HEK293T (cell line): ENCODE measurements at regions not wholly inside any gene's neighbourhood (a gene's known extent, or its start where the extent isn't known, plus 50 kb on each side); places are given as distances from the start of the nearest gene placed in this dataset.

Experiments used
- CTCF ChIA-PET: fragments of 350-600 bp; formaldehyde crosslinking; extraction: SDS; loops from one replicate; lab custom pipeline; 2021; ENCODE audit warnings: antibody characterized with exemption, inconsistent platforms; lab: Yijun Ruan, JAX
- POLR2A ChIA-PET: fragments of 350-600 bp; formaldehyde crosslinking; extraction: SDS; loops from one replicate; lab custom pipeline; 2020; ENCODE audit warnings: antibody characterized with exemption, inconsistent platforms; lab: Yijun Ruan, JAX
- DNase-seq: peaks from one replicate; pipeline ENCODE4 v3.0.0; 2012; ENCODE audit warnings: mixed read lengths; ENCODE audit errors: extremely low spot score
- ARNT ChIP-seq: fragments of 450-650 bp; IDR thresholded peaks from 2 replicates; pipeline ENCODE4 v1.6.1; 2017; ENCODE audit warnings: mild to moderate bottlenecking
- BHLHE40 ChIP-seq: fragments of 450-650 bp; IDR thresholded peaks from 2 replicates; pipeline ENCODE4 v1.6.1; 2016; ENCODE audit warnings: mild to moderate bottlenecking, moderate library complexity, borderline replicate concordance
- CTBP1 ChIP-seq: fragments of 450-650 bp; IDR thresholded peaks from 2 replicates; pipeline ENCODE4 v1.6.1; 2016; ENCODE audit warnings: borderline replicate concordance
- ELF4 ChIP-seq: fragments of 450-650 bp; IDR thresholded peaks from 2 replicates; pipeline ENCODE4 v1.6.1; 2017; ENCODE audit warnings: antibody characterized with exemption
- FOXA1 ChIP-seq: fragments of 450-650 bp; IDR thresholded peaks from 2 replicates; pipeline ENCODE4 v1.6.1; 2016; ENCODE audit warnings: mild to moderate bottlenecking
- FOXK2 ChIP-seq: fragments of 450-650 bp; IDR thresholded peaks from 2 replicates; pipeline ENCODE4 v1.6.1; 2016; ENCODE audit warnings: mild to moderate bottlenecking
- FOXM1 ChIP-seq: fragments of 450-650 bp; IDR thresholded peaks from 2 replicates; pipeline ENCODE4 v1.6.1; 2017; ENCODE audit warnings: mild to moderate bottlenecking, borderline replicate concordance
- HDGF ChIP-seq: fragments of 450-650 bp; IDR thresholded peaks from 2 replicates; pipeline ENCODE4 v1.6.1; 2017; ENCODE audit warnings: antibody characterized with exemption, borderline replicate concordance
- L3MBTL2 ChIP-seq: fragments of 450-650 bp; conservative IDR thresholded peaks from 2 replicates; pipeline ENCODE4 v1.6.1; 2016; ENCODE audit warnings: mild to moderate bottlenecking
- LEF1 ChIP-seq: fragments of 450-650 bp; IDR thresholded peaks from 2 replicates; pipeline ENCODE4 v1.6.1; 2017; ENCODE audit warnings: mild to moderate bottlenecking, borderline replicate concordance
- NFRKB ChIP-seq: fragments of 450-650 bp; IDR thresholded peaks from 2 replicates; pipeline ENCODE4 v1.6.1; 2016; ENCODE audit warnings: mild to moderate bottlenecking, moderate library complexity
- PKNOX1 ChIP-seq: fragments of 450-650 bp; IDR thresholded peaks from 2 replicates; pipeline ENCODE4 v1.6.1; 2016
- SP1 ChIP-seq: fragments of 450-650 bp; IDR thresholded peaks from 2 replicates; pipeline ENCODE4 v1.6.1; 2017
- SUZ12 ChIP-seq: fragments of 450-650 bp; IDR thresholded peaks from 2 replicates; pipeline ENCODE4 v1.6.1; 2016; ENCODE audit warnings: mild to moderate bottlenecking
- TARDBP ChIP-seq: fragments of 450-650 bp; IDR thresholded peaks from 2 replicates; pipeline ENCODE4 v1.6.1; 2016
- ZNF384 ChIP-seq: fragments of 450-650 bp; IDR thresholded peaks from 2 replicates; pipeline ENCODE4 v1.6.1; 2016

- CTCF ChIA-PET, result no interaction called here
- POLR2A ChIA-PET, result no interaction called here
- DNase-seq, result no peak
- TF ChIP-seq BHLHE40 (no peak), CTBP1 (no peak), ELF4 (no peak), HDGF (no peak), ZNF384 (no peak), PKNOX1 (no peak), TARDBP (no peak), SUZ12 (no peak), FOXK2 (no peak), NFRKB (no peak)
Measured at GRCh38 chr4:114317564-114317963, 281.0 kb upstream of the UGT8 start.

GRCh38 chr4:114318309-114318708 lies 280.3 kb upstream of the UGT8 start:
- DNase-seq, result no peak
- CTCF ChIA-PET, result no interaction called here
- POLR2A ChIA-PET, result no interaction called here
- no peak for TF ChIP-seq HDGF
- TF ChIP-seq SP1, result no peak
- no peak for TF ChIP-seq ZNF384
- no peak for TF ChIP-seq PKNOX1
- no peak for TF ChIP-seq BHLHE40
- TF ChIP-seq FOXA1, result no peak
- no peak for TF ChIP-seq FOXK2
- no peak for TF ChIP-seq LEF1
- no peak for TF ChIP-seq CTBP1
- TF ChIP-seq SUZ12, result no peak
- TF ChIP-seq FOXM1, result no peak
- TF ChIP-seq NFRKB, result no peak
- no peak for TF ChIP-seq L3MBTL2
- TF ChIP-seq ELF4, result no peak

- POLR2A ChIA-PET, result no interaction called here
- no peak for DNase-seq
- no peak for TF ChIP-seq SP1
- TF ChIP-seq L3MBTL2, result no peak
- no peak for TF ChIP-seq FOXK2
- no peak for TF ChIP-seq HDGF
- TF ChIP-seq SUZ12, result no peak
- TF ChIP-seq LEF1, result no peak
- TF ChIP-seq ARNT, result no peak
- TF ChIP-seq TARDBP, result no peak
- no peak for TF ChIP-seq ZNF384
- no peak for TF ChIP-seq ELF4
- no peak for TF ChIP-seq FOXA1
- TF ChIP-seq BHLHE40, result no peak
- TF ChIP-seq PKNOX1, result no peak
- no peak for TF ChIP-seq FOXM1
- no peak for TF ChIP-seq CTBP1
- no peak for TF ChIP-seq NFRKB
- CTCF ChIA-PET, result no interaction called here
Measured at GRCh38 chr4:114320126-114320525, 278.5 kb upstream of the UGT8 start.

- no peak for DNase-seq
- TF ChIP-seq FOXK2 (no peak), BHLHE40 (no peak), LEF1 (no peak), HDGF (no peak), L3MBTL2 (no peak), ZNF384 (no peak), FOXM1 (no peak), ELF4 (no peak), NFRKB (no peak), PKNOX1 (no peak), CTBP1 (no peak), FOXA1 (no peak), ARNT (no peak), TARDBP (no peak), SP1 (no peak), SUZ12 (no peak)
- POLR2A ChIA-PET, result no interaction called here
- CTCF ChIA-PET, result interaction anchor here (0.6 kb wide), 1 partner anchor 925 kb away, joined by 3 read pairs; no protein-coding TSS in a partner anchor
Measured at GRCh38 chr4:114321366-114321765, 277.2 kb upstream of the UGT8 start.

GRCh38 chr4:114323841-114324240 lies 274.8 kb upstream of the UGT8 start:
- ChIA-PET POLR2A (no interaction called here), CTCF (no interaction called here)
- TF ChIP-seq ARNT, result no peak
- TF ChIP-seq SUZ12, result no peak
- no peak for TF ChIP-seq ELF4
- no peak for TF ChIP-seq PKNOX1
- no peak for TF ChIP-seq FOXM1
- no peak for TF ChIP-seq LEF1
- TF ChIP-seq HDGF, result no peak
- TF ChIP-seq NFRKB, result no peak
- no peak for DNase-seq
